Astrocyte (in vitro differentiated cells and primary cell): ENCODE measurements at regions not wholly inside any gene's neighbourhood (a gene's known extent, or its start where the extent isn't known, plus 50 kb on each side); places are given as distances from the start of the nearest gene placed in this dataset.
"Not testable (repeated sequence)": the region's sequence is repeated elsewhere in the genome, so short reads cannot be mapped to it uniquely, and the experiment has no call there.

Source experiments
- CTCF ChIP-seq: IDR thresholded peaks from 2 replicates; pipeline ENCODE4 v1.5.1; 2011; ENCODE audit warnings: low read depth, mild to moderate bottlenecking, inconsistent platforms, low read length, moderate library complexity; ENCODE audit not compliant: insufficient read depth
- EZH2 ChIP-seq: IDR thresholded peaks from 2 replicates; pipeline ENCODE4 v1.6.1; 2012; ENCODE audit warnings: mild to moderate bottlenecking, low read length, inconsistent platforms; ENCODE audit not compliant: insufficient read depth

- not testable (repeated sequence) for TF ChIP-seq CTCF, EZH2
Observed at GRCh38 chr17:20840987-20841865, 201.6 kb downstream of the USP22 start.
